Stimulated activated CD4-positive, alpha-beta T cell treated with anti-CD3 and anti-CD28 coated beads, Interleukin-4, amount 100 ng/mL, for 4 hours (primary cell): ENCODE measurements at regions not wholly inside any gene's neighbourhood (a gene's known extent, or its start where the extent isn't known, plus 50 kb on each side); places are given as distances from the start of the nearest gene placed in this dataset.
A peak's percentile ranks its signal among the peaks of the same experiment; 100 is the strongest.
"Not testable (repeated sequence)": the region's sequence is repeated elsewhere in the genome, so short reads cannot be mapped to it uniquely, and the experiment has no call there.

Source experiments
- DNase-seq, 2 experiments: peaks; one replicate each; pipeline ENCODE4 v3.0.0-alpha.2; 2020

- DNase-seq, result not testable (repeated sequence)
Observed at GRCh38 chr15:26114128-26114527, 251.0 kb upstream of the ATP10A start.

- DNase-seq, result no peak
Observed at GRCh38 chr15:26113296-26113695, 250.2 kb upstream of the ATP10A start.

GRCh38 chr15:26109203-26109602, 246.1 kb upstream of the ATP10A start:
- DNase-seq, result no peak

- DNase-seq, result no peak
Observed at GRCh38 chr15:26106556-26106955, 243.4 kb upstream of the ATP10A start.

GRCh38 chr15:26103002-26103404, 239.9 kb upstream of the ATP10A start:
- no peak for DNase-seq

GRCh38 chr15:26102365-26102764, 239.2 kb upstream of the ATP10A start:
- DNase-seq, result no peak

GRCh38 chr15:26101443-26101842, 238.3 kb upstream of the ATP10A start:
- DNase-seq, result no peak

- no peak for DNase-seq
Observed at GRCh38 chr15:26098801-26099200, 235.7 kb upstream of the ATP10A start.

- no peak for DNase-seq
Observed at GRCh38 chr15:26097216-26097615, 234.1 kb upstream of the ATP10A start.

- no peak for DNase-seq
Observed at GRCh38 chr15:26096581-26096980, 233.5 kb upstream of the ATP10A start.

GRCh38 chr15:26095710-26096330, 232.7 kb upstream of the ATP10A start:
- no peak for DNase-seq

GRCh38 chr15:26091184-26091583, 228.1 kb upstream of the ATP10A start:
- no peak for DNase-seq

GRCh38 chr15:26087881-26088280, 224.8 kb upstream of the ATP10A start:
- DNase-seq, result no peak

- DNase-seq, result no peak
Observed at GRCh38 chr15:26087395-26087794, 224.3 kb upstream of the ATP10A start.

GRCh38 chr15:26084771-26085170, 221.6 kb upstream of the ATP10A start:
- DNase-seq, result no peak

GRCh38 chr15:26083896-26084295, 220.8 kb upstream of the ATP10A start:
- no peak for DNase-seq

- no peak for DNase-seq
Observed at GRCh38 chr15:26083457-26083856, 220.3 kb upstream of the ATP10A start.

GRCh38 chr15:26082221-26083109, 219.3 kb upstream of the ATP10A start:
- peak; percentile 92 to 95 for DNase-seq

GRCh38 chr15:26081758-26082220, 218.7 kb upstream of the ATP10A start:
- DNase-seq, result no peak

- DNase-seq, result no peak
Observed at GRCh38 chr15:26075770-26076169, 212.6 kb upstream of the ATP10A start.

GRCh38 chr15:26073430-26074333, 210.6 kb upstream of the ATP10A start:
- DNase-seq, result no peak

GRCh38 chr15:26070095-26070532, 207.0 kb upstream of the ATP10A start:
- DNase-seq, result no peak

GRCh38 chr15:26069231-26069641, 206.1 kb upstream of the ATP10A start:
- DNase-seq, result no peak
